ENCODE measurements at regions not wholly inside any gene's neighbourhood (a gene's known extent, or its start where the extent isn't known, plus 50 kb on each side); places are given as distances from the start of the nearest gene placed in this dataset.

DNA sequence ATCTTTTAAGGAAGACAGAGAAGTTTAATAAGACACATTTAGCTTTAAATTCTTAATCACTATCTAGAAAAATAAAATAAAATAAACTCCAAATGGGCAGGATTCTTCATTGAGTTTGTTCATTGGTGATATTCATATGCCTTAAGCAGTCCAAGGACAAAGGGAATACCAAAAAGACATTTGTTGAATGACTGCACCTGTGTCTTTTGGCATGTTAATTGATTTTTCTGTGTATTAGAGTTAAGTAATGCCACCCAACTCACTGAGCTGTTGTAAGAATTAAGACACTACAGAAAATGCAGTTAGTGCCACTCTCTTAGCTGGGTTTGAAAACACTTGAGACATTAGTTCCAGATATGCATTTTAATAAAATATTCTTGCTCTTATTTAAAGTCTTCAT is 683.6 kb upstream of the ROBO1 start:
- in situ Hi-C loops (cut with MboI): no loop called here
- ChIA-PET POLR2A (no interaction called here), CTCF (ENCODE audit: low intra/inter-chr PET ratio) (no interaction called here)

More for the DNA sequence above, 683.6 kb upstream of the ROBO1 start:
- ATAC-seq (no peak), DNase-seq (ENCODE audit: extremely low read depth in 1 of 4, low spot score in 3 of 4) (no peak), FAIRE-seq (no peak)
- TF ChIP-seq, protein P1, sequence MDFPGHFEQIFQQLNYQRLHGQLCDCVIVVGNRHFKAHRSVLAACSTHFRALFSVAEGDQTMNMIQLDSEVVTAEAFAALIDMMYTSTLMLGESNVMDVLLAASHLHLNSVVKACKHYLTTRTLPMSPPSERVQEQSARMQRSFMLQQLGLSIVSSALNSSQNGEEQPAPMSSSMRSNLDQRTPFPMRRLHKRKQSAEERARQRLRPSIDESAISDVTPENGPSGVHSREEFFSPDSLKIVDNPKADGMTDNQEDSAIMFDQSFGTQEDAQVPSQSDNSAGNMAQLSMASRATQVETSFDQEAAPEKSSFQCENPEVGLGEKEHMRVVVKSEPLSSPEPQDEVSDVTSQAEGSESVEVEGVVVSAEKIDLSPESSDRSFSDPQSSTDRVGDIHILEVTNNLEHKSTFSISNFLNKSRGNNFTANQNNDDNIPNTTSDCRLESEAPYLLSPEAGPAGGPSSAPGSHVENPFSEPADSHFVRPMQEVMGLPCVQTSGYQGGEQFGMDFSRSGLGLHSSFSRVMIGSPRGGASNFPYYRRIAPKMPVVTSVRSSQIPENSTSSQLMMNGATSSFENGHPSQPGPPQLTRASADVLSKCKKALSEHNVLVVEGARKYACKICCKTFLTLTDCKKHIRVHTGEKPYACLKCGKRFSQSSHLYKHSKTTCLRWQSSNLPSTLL (IDR thresholded peaks at IDR 0.05): no peak
- TF ChIP-seq PCBP2 (IDR thresholded peaks at IDR 0.05; ENCODE audit: low read depth, low read length, poor library complexity, severe bottlenecking): no peak
- TF ChIP-seq NR2C2 (CRISPR knock-in tag; IDR thresholded peaks at IDR 0.05): no peak
- no peak for TF ChIP-seq NR2C2 (tag; IDR thresholded peaks at IDR 0.05)
- TF ChIP-seq XRCC5 (IDR thresholded peaks at IDR 0.05; ENCODE audit: low read depth, low read length): no peak
- TF ChIP-seq SLC30A9 (CRISPR knock-in tag; IDR thresholded peaks at IDR 0.05): no peak
- no peak for TF ChIP-seq FOXA3 (CRISPR knock-in tag; conservative IDR thresholded peaks at IDR 0.05 in 1 of 2, IDR thresholded peaks at IDR 0.05 in 1 of 2)
- no peak for TF ChIP-seq UBTF (IDR thresholded peaks at IDR 0.05; ENCODE audit: borderline replicate concordance in 1 of 2, low read depth in 2 of 2, low read length in 2 of 2)
- no peak overlapping the region for H2AFZ ChIP-seq (ENCODE audit: low read depth, low read length)
- H3K79me2 ChIP-seq (ENCODE audit: control insufficient read depth, insufficient read depth, low read length): no peaks in the 10 kb centered on the region
- no peaks in the 10 kb centered on the region for H3K36me3 ChIP-seq (ENCODE audit: control insufficient read depth, insufficient read depth, low read length)
- H3K27ac ChIP-seq (ENCODE audit: extremely low read depth, low read depth, low read length): no peak overlapping the region
- H3K4me3 ChIP-seq: no peak overlapping the region
- H4K20me1 ChIP-seq (replicated peaks; ENCODE audit: control insufficient read depth, insufficient read depth, low read length): no peaks in the 10 kb centered on the region
- no peaks in the 10 kb centered on the region for H3K9me3 ChIP-seq (replicated peaks; ENCODE audit: control insufficient read depth, insufficient read depth, low read depth, low read length)
- H3K4me1 ChIP-seq (replicated peaks in 1 of 2; ENCODE audit: control insufficient read depth in 2 of 2, insufficient read depth in 2 of 2, low read length in 2 of 2): no peaks in the 10 kb centered on the region
- H3K4me2 ChIP-seq (ENCODE audit: insufficient read depth, low read length): no peak overlapping the region
- no peaks in the 10 kb centered on the region for H3K9me1 ChIP-seq (ENCODE audit: control insufficient read depth, insufficient read depth, low read length)
- no peak overlapping the region for H3K9ac ChIP-seq (ENCODE audit: insufficient read depth in 1 of 2, low read depth in 2 of 2, low read length in 2 of 2)
- BruUV-seq (replicated peaks): no TSS peak
- intact Hi-C loops (cut with micrococcal nuclease): no loop called here
- H3K27me3 ChIP-seq (ENCODE audit: control insufficient read depth in 2 of 2, insufficient read depth in 2 of 2, low read length in 2 of 2): no peaks in the 10 kb centered on the region

Measured in K562 (cell line).